K562 (cell line): ENCODE measurements at regions not wholly inside any gene's neighbourhood (a gene's known extent, or its start where the extent isn't known, plus 50 kb on each side); places are given as distances from the start of the nearest gene placed in this dataset.

Experiments
- ATAC-seq: fragments of 200-7000 bp; cut with Tn5 transposase; 3 replicates; pipeline ENCODE4 v1.9.1; 2020; ENCODE audit warnings: moderate library complexity
- BruUV-seq: library from RNA; stranded (reverse); fragments of 400-500 nt; replicated peaks from 2 replicates; lab custom pipeline; 2021; lab: Mats Ljungman, UMichigan
- CTCF ChIA-PET: fragments of 300-600 bp; formaldehyde crosslinking; extraction: SDS; loops from one replicate; lab custom pipeline; 2021; ENCODE audit warnings: low intra/inter-chr PET ratio; lab: Yijun Ruan, JAX
- POLR2A ChIA-PET: fragments of 300-600, 350-650 bp; sonication (Branson Sonifier 250); formaldehyde crosslinking; extraction: SDS; loops from one replicate; lab custom pipeline; 2021; ENCODE audit warnings: antibody characterized with exemption, inconsistent platforms; lab: Yijun Ruan, JAX
- DNase-seq, 4 experiments: peaks; one replicate each; pipeline versions ENCODE4 v3.0.0 to v3.0.0-alpha.2; 2011 to 2018; ENCODE audit warnings: low spot score in 3 of 4, mixed read lengths in 3 of 4; ENCODE audit errors: extremely low read depth in 1 of 4
- FAIRE-seq: peaks from 2 replicates; lab custom pipeline; 2011; peaks lifted over from hg19 to GRCh38; lab: Jason Lieb, UNC
- H2AFZ ChIP-seq: 2 replicates; pipeline ENCODE4 v1.6.0; 2011; ENCODE audit warnings: low read depth, low read length, control low read depth, inconsistent platforms
- H3K27ac ChIP-seq: fragments of 200-600 bp; 3 replicates; pipeline ENCODE4 v1.8.0; 2011; ENCODE audit warnings: low read depth, mild to moderate bottlenecking, control low read depth, inconsistent platforms, low read length, moderate library complexity, mixed read lengths; ENCODE audit errors: extremely low read depth
- H3K27me3 ChIP-seq, 2 experiments: fragments of 300-600 bp in 1 of 2; 2 replicates in 1 of 2; 3 replicates in 1 of 2; pipeline versions ENCODE4 v1.6.0 to v1.8.0; 2011; ENCODE audit warnings: inconsistent platforms in 2 of 2, low read length in 2 of 2, mild to moderate bottlenecking in 1 of 2, mixed read lengths in 1 of 2, moderate library complexity in 1 of 2; ENCODE audit not compliant: control insufficient read depth in 2 of 2, insufficient read depth in 2 of 2
- H3K36me3 ChIP-seq: fragments of 300-600 bp; 3 replicates; pipeline ENCODE4 v1.8.0; 2011; ENCODE audit warnings: mild to moderate bottlenecking, low read length, inconsistent platforms; ENCODE audit not compliant: control insufficient read depth, insufficient read depth
- H3K4me1 ChIP-seq, 2 experiments: fragments of 200-600 bp in 1 of 2; replicated peaks in 1 of 2; 2 replicates in 1 of 2; 3 replicates in 1 of 2; pipeline versions ENCODE4 v1.5.1 to v1.8.0; 2011; ENCODE audit warnings: inconsistent platforms in 2 of 2, low read length in 2 of 2, mild to moderate bottlenecking in 1 of 2, mixed read lengths in 1 of 2, moderate library complexity in 1 of 2; ENCODE audit not compliant: control insufficient read depth in 2 of 2, insufficient read depth in 2 of 2
- H3K4me2 ChIP-seq: 2 replicates; pipeline ENCODE4 v1.6.1; 2011; ENCODE audit warnings: low read length, control low read depth, inconsistent platforms, mixed read lengths; ENCODE audit not compliant: insufficient read depth
- H3K4me3 ChIP-seq: fragments of 200-600 bp; sonication (generic), shearing (Covaris generic); 2 replicates; pipeline ENCODE4 v1.5.1; 2016; ENCODE audit warnings: control low read depth, inconsistent platforms
- H3K79me2 ChIP-seq: fragments of 200-600 bp; 3 replicates; pipeline ENCODE4 v1.8.0; 2011; ENCODE audit warnings: low read length, inconsistent platforms; ENCODE audit not compliant: control insufficient read depth, insufficient read depth
- H3K9ac ChIP-seq, 2 experiments: 2 replicates each; pipeline versions ENCODE4 v1.6.0 to v1.6.1; 2011; ENCODE audit warnings: low read depth in 2 of 2, low read length in 2 of 2, control low read depth in 1 of 2, inconsistent platforms in 1 of 2, mild to moderate bottlenecking in 1 of 2, mixed read lengths in 1 of 2; ENCODE audit not compliant: insufficient read depth in 1 of 2
- H3K9me1 ChIP-seq: one replicate; pipeline ENCODE4 v1.6.0; 2011; ENCODE audit warnings: inconsistent platforms, mild to moderate bottlenecking, low read length, moderate library complexity; ENCODE audit not compliant: control insufficient read depth, insufficient read depth
- H3K9me3 ChIP-seq: replicated peaks from 2 replicates; pipeline ENCODE4 v1.5.1; 2011; ENCODE audit warnings: low read depth, low read length, inconsistent platforms; ENCODE audit not compliant: control insufficient read depth, insufficient read depth
- H4K20me1 ChIP-seq: replicated peaks from 2 replicates; pipeline ENCODE4 v1.6.1; 2011; ENCODE audit warnings: low read length, inconsistent platforms, mixed read lengths; ENCODE audit not compliant: control insufficient read depth, insufficient read depth
- ADNP ChIP-seq: fragments of 200-800 bp; sonication (Bioruptor generic); IDR thresholded peaks from 2 replicates; pipeline ENCODE4 v1.6.1; 2016; ENCODE audit warnings: missing genetic modification characterization, missing compliant biosample characterization
- ASH1L ChIP-seq: fragments of 450-650 bp; IDR thresholded peaks from 2 replicates; pipeline ENCODE4 v1.6.1; 2018; ENCODE audit warnings: borderline replicate concordance, mild to moderate bottlenecking, low read depth; ENCODE audit not compliant: partially characterized antibody
- ESRRB ChIP-seq: fragments of 250-450 bp; sonication (Bioruptor Pico); IDR thresholded peaks from 2 replicates; pipeline ENCODE4 v1.5.0; 2020; ENCODE audit warnings: mild to moderate bottlenecking, moderate library complexity, borderline replicate concordance
- HMBOX1 ChIP-seq: sonication (generic); IDR thresholded peaks from 2 replicates; pipeline ENCODE4 v1.6.1; 2016
- JUNB ChIP-seq: fragments of 450-650 bp; formaldehyde crosslinking; conservative IDR thresholded peaks from 2 replicates; pipeline ENCODE4 v1.4.0; 2020; ENCODE audit warnings: mild to moderate bottlenecking
- KAT2B ChIP-seq: IDR thresholded peaks from one replicate; pipeline ENCODE4 v1.6.1; 2012; ENCODE audit warnings: low read depth, mild to moderate bottlenecking, control low read depth, inconsistent platforms, low read length, moderate library complexity
- KLF13 ChIP-seq: fragments of 450-650 bp; IDR thresholded peaks from 2 replicates; pipeline ENCODE4 v1.6.1; 2016; ENCODE audit warnings: missing genetic modification characterization, low read depth, mild to moderate bottlenecking, missing compliant biosample characterization, moderate library complexity, borderline replicate concordance
- MAFK ChIP-seq: IDR thresholded peaks from 2 replicates; pipeline ENCODE4 v1.6.1; 2011; ENCODE audit warnings: low read length, improper control_type of control experiment
- MCM3 ChIP-seq: fragments of 450-650 bp; IDR thresholded peaks from 2 replicates; pipeline ENCODE4 v1.6.1; 2016
- MEF2D ChIP-seq: conservative IDR thresholded peaks from 2 replicates; pipeline ENCODE4 v1.6.1; 2016; ENCODE audit warnings: low read depth, missing genetic modification characterization, missing compliant biosample characterization
- MXI1 ChIP-seq: IDR thresholded peaks from 2 replicates; pipeline ENCODE4 v1.6.1; 2011; ENCODE audit warnings: low read depth, mild to moderate bottlenecking, improper control_type of control experiment, low read length
- SFPQ ChIP-seq: fragments of 200-400 bp; formaldehyde crosslinking; IDR thresholded peaks from 2 replicates; pipeline ENCODE4 v1.6.1; 2017; ENCODE audit warnings: mild to moderate bottlenecking, low read depth, low read length, moderate library complexity
- TEAD4 ChIP-seq, 2 experiments: sonication (generic) in 1 of 2; formaldehyde crosslinking in 1 of 2; IDR thresholded peaks; 2 replicates each; pipeline versions ENCODE4 v1.6.1 to v1.8.0; 2012 to 2022; ENCODE audit warnings: borderline replicate concordance in 1 of 2, inconsistent platforms in 1 of 2, low read length in 1 of 2, mild to moderate bottlenecking in 1 of 2, missing genetic modification reagents in 1 of 2
- ZKSCAN3 ChIP-seq: fragments of 250-450 bp; sonication (Bioruptor Pico); IDR thresholded peaks from 2 replicates; pipeline ENCODE4 v1.4.0; 2020
- ZNF143 ChIP-seq: sonication (generic); formaldehyde crosslinking; IDR thresholded peaks from 2 replicates; pipeline ENCODE4 v1.9.0; 2022; ENCODE audit warnings: mild to moderate bottlenecking, missing genetic modification reagents
- ZNF778 ChIP-seq: fragments of 450-650 bp; formaldehyde crosslinking; IDR thresholded peaks from 2 replicates; pipeline ENCODE4 v1.4.0; 2020; ENCODE audit warnings: mild to moderate bottlenecking, moderate library complexity
- WGBS: fragments of 100-300 bp; shearing (Covaris generic); methylation state at CpG from one replicate; pipeline ENCODE4 v1.1.6; 2016; ENCODE audit warnings: low coverage, mixed read lengths; ENCODE audit not compliant: insufficient coverage; ENCODE audit errors: missing lambda C conversion rate; 5-methylcytosine and 5-hydroxymethylcytosine counted together
- in situ Hi-C: fragments of 300-500 bp; cut with MboI; formaldehyde crosslinking; loops from 4 replicates; pipeline ENCODE4 v1.15.0; 2018; ENCODE audit warnings: inconsistent platforms, mixed read lengths
- intact Hi-C: fragments of 100-400 bp; cut with micrococcal nuclease; formaldehyde crosslinking; loops from 2 replicates; pipeline ENCODE4 v1.14.2; 2022
- TF ChIP-seq, protein P1 (sequence below): fragments of 450-650 bp; formaldehyde crosslinking; IDR thresholded peaks from 2 replicates; pipeline ENCODE4 v1.4.0; 2020; ENCODE audit warnings: mild to moderate bottlenecking, moderate library complexity

- TF ChIP-seq HMBOX1: no peak
- TF ChIP-seq ADNP (tag): no peak
- TF ChIP-seq MCM3: no peak
- TF ChIP-seq ZNF143 (CRISPR knock-in tag): no peak
- TF ChIP-seq, all 486 proteins: peak for 0
These were observed 55.6 kb upstream of the CCL2 start (continued) for GRCh38 chr17:34199454-34199853.

DNA sequence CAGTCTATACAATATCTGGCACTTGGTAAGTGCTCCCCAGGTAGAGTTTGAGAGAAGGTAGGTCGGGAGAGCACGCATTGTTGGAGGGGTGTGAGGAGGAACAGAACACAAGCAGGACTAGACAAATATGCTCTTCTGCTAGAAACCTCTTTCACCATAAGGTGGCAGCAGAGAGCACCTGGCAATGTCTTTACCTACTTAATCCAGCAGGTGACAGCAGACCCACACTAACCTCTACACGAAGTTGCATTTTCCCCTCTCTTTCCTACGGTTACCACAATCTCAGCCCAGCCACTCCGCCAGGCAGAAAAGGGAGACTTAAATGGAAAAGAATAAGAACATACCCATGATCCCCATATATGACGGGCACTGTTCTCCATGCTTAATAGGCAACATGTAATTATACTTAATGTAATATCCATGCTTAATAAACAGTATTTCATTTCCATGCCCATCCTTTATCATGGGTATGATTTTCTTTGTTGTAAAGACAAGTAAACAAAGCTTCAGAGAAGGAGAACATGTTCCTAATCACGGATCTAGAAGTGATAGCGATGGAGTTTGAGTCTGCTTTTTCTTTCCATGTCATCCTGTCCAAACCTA, 55.1 kb upstream of the CCL2 start:
- intact Hi-C loops (loop anchor here (1.0 kb wide), 2 partner anchors 106 to 161 kb away; no protein-coding TSS in a partner anchor), in situ Hi-C loops (loop anchor here (5.0 to 10.0 kb wide), 2 partner anchors 105 to 162 kb away; partner anchors contain the start of gene CCL1)
- no peak overlapping the region for H3K9ac ChIP-seq
- H3K9me1 ChIP-seq: no peaks in the 10 kb centered on the region
- H3K9me3 ChIP-seq: no peaks in the 10 kb centered on the region
- H3K4me2 ChIP-seq: no peak overlapping the region
- BruUV-seq: no TSS peak
- ATAC-seq: peak; percentile 91
- H4K20me1 ChIP-seq: no peaks in the 10 kb centered on the region
- no peak overlapping the region for H3K27ac ChIP-seq
- H3K4me1 ChIP-seq: no peaks in the 10 kb centered on the region
- no peak overlapping the region for H2AFZ ChIP-seq
- H3K36me3 ChIP-seq: no peaks in the 10 kb centered on the region
- no peak overlapping the region for H3K4me3 ChIP-seq
- no peaks in the 10 kb centered on the region for H3K79me2 ChIP-seq
- H3K27me3 ChIP-seq: peaks cover 0 to 6% of the 10 kb centered on the region in 2 experiments; a peak in 1 of 5 replicates
- peak; percentile 79 to 85 (median 80) for DNase-seq
- FAIRE-seq: peak; percentile 94
- ChIA-PET POLR2A (no interaction called here), CTCF (interaction anchor here (0.6 to 5.6 kb wide), 11 partner anchors 28 to 908 kb away, joined by 3 to 214 read pairs (median 3); partner anchors contain the start of genes CCL1 and CCL13)
- WGBS: 0% methylated on average over 8 of the region's 8 CpGs
- no peak for TF ChIP-seq SFPQ
- TF ChIP-seq ESRRB (CRISPR knock-in tag): no peak
- no peak for TF ChIP-seq ZNF778
- TF ChIP-seq ZKSCAN3 (CRISPR knock-in tag): no peak
- TF ChIP-seq MAFK: 0 out of 2 replicates have a peak, but pooled peaks have one; percentile 13
- peak; percentile 42; the same call in 1 of the 2 replicates for TF ChIP-seq TEAD4 (IDR thresholded peaks at IDR 0.05; ENCODE audit: low read length)
- no peak for TF ChIP-seq TEAD4 (CRISPR knock-in tag; IDR thresholded peaks at IDR 0.05; ENCODE audit: borderline replicate concordance)
- no peak for TF ChIP-seq KAT2B
- no peak for TF ChIP-seq MXI1
- TF ChIP-seq, protein P1, sequence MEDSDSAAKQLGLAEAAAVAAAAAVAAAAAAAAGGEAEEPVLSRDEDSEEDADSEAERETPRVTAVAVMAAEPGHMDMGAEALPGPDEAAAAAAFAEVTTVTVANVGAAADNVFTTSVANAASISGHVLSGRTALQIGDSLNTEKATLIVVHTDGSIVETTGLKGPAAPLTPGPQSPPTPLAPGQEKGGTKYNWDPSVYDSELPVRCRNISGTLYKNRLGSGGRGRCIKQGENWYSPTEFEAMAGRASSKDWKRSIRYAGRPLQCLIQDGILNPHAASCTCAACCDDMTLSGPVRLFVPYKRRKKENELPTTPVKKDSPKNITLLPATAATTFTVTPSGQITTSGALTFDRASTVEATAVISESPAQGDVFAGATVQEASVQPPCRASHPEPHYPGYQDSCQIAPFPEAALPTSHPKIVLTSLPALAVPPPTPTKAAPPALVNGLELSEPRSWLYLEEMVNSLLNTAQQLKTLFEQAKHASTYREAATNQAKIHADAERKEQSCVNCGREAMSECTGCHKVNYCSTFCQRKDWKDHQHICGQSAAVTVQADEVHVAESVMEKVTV: peak; percentile 98
- peak; percentile 19; the same call in 1 of the 2 replicates for TF ChIP-seq KLF13 (tag)
- TF ChIP-seq ASH1L: no peak
- no peak for TF ChIP-seq MEF2D (tag)
- no peak for TF ChIP-seq JUNB (CRISPR knock-in tag)
